Endothelial cell of umbilical vein (primary cell): ENCODE measurements at regions not wholly inside any gene's neighbourhood (a gene's known extent, or its start where the extent isn't known, plus 50 kb on each side); places are given as distances from the start of the nearest gene placed in this dataset.

ENCODE experiments used
- BruUV-seq: library from RNA; stranded (reverse); fragments of 400-500 nt; replicated peaks from 2 replicates; lab custom pipeline; 2021; lab: Mats Ljungman, UMichigan
- CTCF ChIA-PET: fragments of 300-600, 350-600 bp; sonication (Branson Sonifier 250); formaldehyde crosslinking; loops from one replicate; lab custom pipeline; 2021; ENCODE audit warnings: antibody characterized with exemption, inconsistent platforms; lab: Charles Lee
- POLR2A ChIA-PET: fragments of 300-600, 350-600 bp; sonication (Branson Sonifier 250); formaldehyde crosslinking; loops from one replicate; lab custom pipeline; 2021; ENCODE audit warnings: antibody characterized with exemption, inconsistent platforms; lab: Charles Lee
- DNase-seq: peaks from one replicate; pipeline ENCODE4 v3.0.0-alpha.2; 2011; ENCODE audit warnings: low read depth, low spot score
- FAIRE-seq: peaks from 2 replicates; lab custom pipeline; 2011; peaks lifted over from hg19 to GRCh38; lab: Jason Lieb, UNC
- H2AFZ ChIP-seq: 2 replicates; pipeline ENCODE4 v1.6.0; 2012; ENCODE audit warnings: low read depth, low read length, control low read depth, inconsistent platforms
- H3K27ac ChIP-seq: 2 replicates; pipeline ENCODE4 v1.5.1; 2011; ENCODE audit warnings: low read depth, mild to moderate bottlenecking, control low read depth, low read length, moderate library complexity; ENCODE audit not compliant: insufficient read depth
- H3K27me3 ChIP-seq, 2 experiments: 2 replicates each; pipeline versions ENCODE4 v1.6.0 to v1.6.1; 2011; ENCODE audit warnings: low read length in 2 of 2, mixed read lengths in 1 of 2; ENCODE audit not compliant: control insufficient read depth in 2 of 2, insufficient read depth in 2 of 2
- H3K36me3 ChIP-seq, 2 experiments: 2 replicates in 1 of 2; 3 replicates in 1 of 2; pipeline ENCODE4 v1.5.1; 2011; ENCODE audit warnings: low read length in 2 of 2, mild to moderate bottlenecking in 1 of 2, moderate library complexity in 1 of 2; ENCODE audit not compliant: control insufficient read depth in 2 of 2, insufficient read depth in 2 of 2; ENCODE audit errors: extremely low read depth in 1 of 2
- H3K4me1 ChIP-seq: 3 replicates; pipeline ENCODE4 v1.5.1; 2011; ENCODE audit warnings: mild to moderate bottlenecking, low read length; ENCODE audit not compliant: control insufficient read depth, insufficient read depth; ENCODE audit errors: extremely low read depth
- H3K4me2 ChIP-seq: 2 replicates; pipeline ENCODE4 v1.6.1; 2011; ENCODE audit warnings: low read length, control low read depth, mixed read lengths; ENCODE audit not compliant: insufficient read depth
- H3K4me3 ChIP-seq, 3 experiments: fragments of 200-600 bp in 1 of 3; sonication (generic), shearing (Covaris generic) in 1 of 3; replicated peaks in 1 of 3; 2 replicates each; pipeline ENCODE4 v1.5.1; 2011 to 2016; ENCODE audit warnings: control low read depth in 3 of 3, low read length in 3 of 3, mild to moderate bottlenecking in 2 of 3, inconsistent platforms in 1 of 3, low read depth in 1 of 3, moderate library complexity in 1 of 3; ENCODE audit not compliant: insufficient read depth in 1 of 3
- H3K79me2 ChIP-seq: 2 replicates; pipeline ENCODE4 v1.6.0; 2012; ENCODE audit warnings: low read length, inconsistent platforms; ENCODE audit not compliant: control insufficient read depth, insufficient read depth
- H3K9ac ChIP-seq: replicated peaks from 2 replicates; pipeline ENCODE3; 2011; ENCODE audit warnings: low read length, control low read depth; ENCODE audit not compliant: insufficient read depth; ENCODE audit errors: extremely low read depth
- H3K9me1 ChIP-seq: replicated peaks from 3 replicates; pipeline ENCODE4 v1.6.0; 2011; ENCODE audit warnings: mild to moderate bottlenecking, low read length; ENCODE audit not compliant: control insufficient read depth, insufficient read depth; ENCODE audit errors: extremely low read depth
- H3K9me3 ChIP-seq: replicated peaks from 2 replicates; pipeline ENCODE4 v1.5.1; 2012; ENCODE audit warnings: low read length, inconsistent platforms; ENCODE audit not compliant: control insufficient read depth, insufficient read depth
- H4K20me1 ChIP-seq: replicated peaks from 2 replicates; pipeline ENCODE3; 2011; ENCODE audit warnings: mild to moderate bottlenecking, low read length; ENCODE audit not compliant: control insufficient read depth, insufficient read depth; ENCODE audit errors: extremely low read depth
- EZH2 ChIP-seq: IDR thresholded peaks from 2 replicates; pipeline ENCODE4 v1.6.1; 2012; ENCODE audit warnings: borderline replicate concordance, low read depth, mild to moderate bottlenecking, moderate library complexity, low read length, inconsistent platforms; ENCODE audit not compliant: severe bottlenecking
- FOS ChIP-seq: IDR thresholded peaks from 2 replicates; pipeline ENCODE4 v1.6.1; 2011; ENCODE audit warnings: mild to moderate bottlenecking, low read length, moderate library complexity, borderline replicate concordance; ENCODE audit not compliant: insufficient read depth
- GATA2 ChIP-seq: IDR thresholded peaks from 2 replicates; pipeline ENCODE4 v1.7.0; 2011; ENCODE audit warnings: low read depth, mild to moderate bottlenecking, moderate library complexity, mixed read lengths, low read length; ENCODE audit not compliant: insufficient read length, insufficient read depth
- JUN ChIP-seq: IDR thresholded peaks from 2 replicates; pipeline ENCODE4 v1.6.1; 2011; ENCODE audit warnings: borderline replicate concordance, low read depth; ENCODE audit not compliant: insufficient read length, insufficient read depth
- MYC ChIP-seq: IDR thresholded peaks from one replicate; pipeline ENCODE4 v1.6.1; 2011; ENCODE audit warnings: mild to moderate bottlenecking, low read depth, low read length
- POLR2AphosphoS5 ChIP-seq: IDR thresholded peaks from 2 replicates; pipeline ENCODE4 v1.6.1; 2012; ENCODE audit warnings: low read depth, mild to moderate bottlenecking, control low read depth, low read length, moderate library complexity; ENCODE audit not compliant: insufficient read depth
- dilution Hi-C: fragments of 300-500 bp; cut with MboI; formaldehyde crosslinking; loops from one replicate; pipeline ENCODE4 v1.15.0; 2019; ENCODE audit warnings: low sequenced_read_pairs; ENCODE audit not compliant: extremely low pct_ligation_motif_present
- intact Hi-C: fragments of 100-400 bp; cut with micrococcal nuclease; formaldehyde crosslinking; loops from one replicate; pipeline ENCODE4 v1.10.0; 2022
- TF ChIP-seq, protein P1 (sequence below), 2 donors: IDR thresholded peaks; 1 replicate in 1 of 2; 2 replicates in 1 of 2; pipeline ENCODE4 v1.5.1; 2011; ENCODE audit warnings: low read length in 2 of 2, mild to moderate bottlenecking in 2 of 2, moderate library complexity in 2 of 2, control low read depth in 1 of 2, inconsistent platforms in 1 of 2, low read depth in 1 of 2; ENCODE audit not compliant: insufficient read depth in 1 of 2; ENCODE audit errors: extremely low read depth in 1 of 2
- TF ChIP-seq, protein P2 (sequence below): IDR thresholded peaks from 2 replicates; pipeline ENCODE4 v1.6.1; 2011; ENCODE audit not compliant: insufficient read depth, insufficient read length

DNA sequence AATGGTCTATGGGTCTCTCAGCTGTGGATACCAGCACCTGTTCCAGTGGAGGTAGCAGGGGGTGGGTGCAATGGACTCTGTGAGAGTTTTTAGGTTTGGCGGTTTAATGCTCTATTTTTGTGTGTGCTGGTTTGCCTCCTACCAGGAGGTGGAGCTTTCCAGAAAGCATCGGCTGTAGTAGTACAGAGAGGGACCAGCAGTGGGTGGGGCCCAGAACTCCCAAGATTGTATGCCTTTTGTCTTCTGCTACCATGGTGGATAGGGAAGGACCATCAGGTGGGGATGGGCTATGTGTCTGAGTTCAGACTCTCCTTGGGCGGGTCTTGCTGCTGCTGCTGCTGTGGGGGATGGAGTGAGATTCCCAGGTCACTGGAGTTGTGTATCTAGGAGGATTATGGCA, 557.2 kb upstream of the GRID2 start:
- H3K9ac ChIP-seq, result no peak overlapping the region
- ChIA-PET POLR2A (no interaction called here), CTCF (interaction anchor here (2.1 kb wide), 1 partner anchor 11 kb away, joined by 5 read pairs; no protein-coding TSS in a partner anchor)
- dilution Hi-C loops, result no loop called here
- no peaks in the 10 kb centered on the region for H3K4me1 ChIP-seq
- H3K9me3 ChIP-seq, result no peaks in the 10 kb centered on the region
- H3K9me1 ChIP-seq, result no peaks in the 10 kb centered on the region
- intact Hi-C loops, result no loop called here
- no peaks in the 10 kb centered on the region for H3K79me2 ChIP-seq
- H3K36me3 ChIP-seq, result no peaks in the 10 kb centered on the region
- no peak overlapping the region for H3K27ac ChIP-seq
- H2AFZ ChIP-seq, result no peak overlapping the region
- H3K4me2 ChIP-seq, result no peak overlapping the region
- DNase-seq, result no peak
- H3K4me3 ChIP-seq, result no peak overlapping the region
- H4K20me1 ChIP-seq, result no peaks in the 10 kb centered on the region
- BruUV-seq, result no TSS peak
- no peak for FAIRE-seq
- TF ChIP-seq, protein P1, sequence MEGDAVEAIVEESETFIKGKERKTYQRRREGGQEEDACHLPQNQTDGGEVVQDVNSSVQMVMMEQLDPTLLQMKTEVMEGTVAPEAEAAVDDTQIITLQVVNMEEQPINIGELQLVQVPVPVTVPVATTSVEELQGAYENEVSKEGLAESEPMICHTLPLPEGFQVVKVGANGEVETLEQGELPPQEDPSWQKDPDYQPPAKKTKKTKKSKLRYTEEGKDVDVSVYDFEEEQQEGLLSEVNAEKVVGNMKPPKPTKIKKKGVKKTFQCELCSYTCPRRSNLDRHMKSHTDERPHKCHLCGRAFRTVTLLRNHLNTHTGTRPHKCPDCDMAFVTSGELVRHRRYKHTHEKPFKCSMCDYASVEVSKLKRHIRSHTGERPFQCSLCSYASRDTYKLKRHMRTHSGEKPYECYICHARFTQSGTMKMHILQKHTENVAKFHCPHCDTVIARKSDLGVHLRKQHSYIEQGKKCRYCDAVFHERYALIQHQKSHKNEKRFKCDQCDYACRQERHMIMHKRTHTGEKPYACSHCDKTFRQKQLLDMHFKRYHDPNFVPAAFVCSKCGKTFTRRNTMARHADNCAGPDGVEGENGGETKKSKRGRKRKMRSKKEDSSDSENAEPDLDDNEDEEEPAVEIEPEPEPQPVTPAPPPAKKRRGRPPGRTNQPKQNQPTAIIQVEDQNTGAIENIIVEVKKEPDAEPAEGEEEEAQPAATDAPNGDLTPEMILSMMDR (IDR thresholded peaks at IDR 0.05; ENCODE audit: extremely low read depth in 1 of 2, insufficient read depth in 1 of 2, low read depth in 1 of 2, low read length in 2 of 2), result no peak
- TF ChIP-seq JUN (no peak), FOS (no peak), GATA2 (no peak), EZH2 (no peak), MYC (no peak), POLR2AphosphoS5 (no peak)
- TF ChIP-seq, protein P2, sequence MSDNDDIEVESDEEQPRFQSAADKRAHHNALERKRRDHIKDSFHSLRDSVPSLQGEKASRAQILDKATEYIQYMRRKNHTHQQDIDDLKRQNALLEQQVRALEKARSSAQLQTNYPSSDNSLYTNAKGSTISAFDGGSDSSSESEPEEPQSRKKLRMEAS, result no peak
- no peaks in the 10 kb centered on the region for H3K27me3 ChIP-seq
